Panc1 (cell line): ENCODE measurements at regions not wholly inside any gene's neighbourhood (a gene's known extent, or its start where the extent isn't known, plus 50 kb on each side); places are given as distances from the start of the nearest gene placed in this dataset.

ENCODE experiments used
- ATAC-seq: fragments of 200-7000 bp; cut with Tn5 transposase; 2 replicates; pipeline ENCODE4 v1.9.1; 2020; ENCODE audit warnings: mild to moderate bottlenecking, moderate library complexity
- BruUV-seq: library from RNA; stranded (reverse); fragments of 400-500 nt; replicated peaks from 2 replicates; lab custom pipeline; 2021; lab: Mats Ljungman, UMichigan
- CTCF ChIA-PET: fragments of 300-600 bp; sonication (Branson Sonifier 250); formaldehyde crosslinking; loops from one replicate; lab custom pipeline; 2022; ENCODE audit warnings: antibody characterized with exemption; lab: Charles Lee
- POLR2A ChIA-PET: fragments of 300-600 bp; sonication (Branson Sonifier 250); formaldehyde crosslinking; loops from one replicate; lab custom pipeline; 2022; ENCODE audit warnings: antibody characterized with exemption; lab: Charles Lee
- DNase-seq: peaks from one replicate; pipeline ENCODE4 v3.0.0-alpha.2; 2010; ENCODE audit warnings: low read depth, low spot score
- H3K27ac ChIP-seq: 2 replicates; pipeline ENCODE4 v1.5.1; 2011; ENCODE audit warnings: mild to moderate bottlenecking, low read length, inconsistent platforms
- H3K27me3 ChIP-seq: fragments of 200-500 bp; sonication (Bioruptor generic); 2 replicates; pipeline ENCODE4 v1.6.0; 2014; ENCODE audit warnings: low read length, inconsistent platforms; ENCODE audit not compliant: control insufficient read depth, insufficient read depth
- H3K36me3 ChIP-seq: fragments of 200-500 bp; sonication (Bioruptor generic); 2 replicates; pipeline ENCODE4 v1.5.1; 2014; ENCODE audit warnings: inconsistent platforms, mild to moderate bottlenecking, low read length, moderate library complexity; ENCODE audit not compliant: control insufficient read depth, insufficient read depth
- H3K4me1 ChIP-seq: 2 replicates; pipeline ENCODE4 v1.5.1; 2011; ENCODE audit warnings: inconsistent platforms, mild to moderate bottlenecking, low read length, moderate library complexity; ENCODE audit not compliant: control insufficient read depth, insufficient read depth
- H3K4me3 ChIP-seq, 2 experiments: 2 replicates each; pipeline ENCODE4 v1.5.1; 2011 to 2012; ENCODE audit warnings: low read depth in 2 of 2, low read length in 2 of 2, mild to moderate bottlenecking in 2 of 2, inconsistent platforms in 1 of 2, moderate library complexity in 1 of 2
- H3K9me3 ChIP-seq: fragments of 200-500 bp; sonication (Bioruptor generic); 2 replicates; pipeline ENCODE4 v1.5.1; 2014; ENCODE audit warnings: low read depth, mild to moderate bottlenecking, inconsistent platforms, low read length, moderate library complexity; ENCODE audit not compliant: control insufficient read depth, insufficient read depth
- POLR2AphosphoS5 ChIP-seq: IDR thresholded peaks from 2 replicates; pipeline ENCODE4 v1.6.1; 2012; ENCODE audit warnings: mild to moderate bottlenecking, low read depth, low read length, moderate library complexity
- SIN3A ChIP-seq: IDR thresholded peaks from 2 replicates; pipeline ENCODE4 v1.6.1; 2012; ENCODE audit warnings: low read depth, mild to moderate bottlenecking, low read length, moderate library complexity, borderline replicate concordance; ENCODE audit not compliant: insufficient read depth
- TCF7L2 ChIP-seq: IDR thresholded peaks from 2 replicates; pipeline ENCODE4 v1.6.1; 2011; ENCODE audit warnings: mild to moderate bottlenecking, low read depth, low read length, inconsistent platforms
- in situ Hi-C: cut with HindIII; loops from 2 replicates; pipeline ENCODE4 v1.10.0; 2016; ENCODE audit warnings: low sequenced_read_pairs, low pct_unique_long_range_greater_than_20kb
- intact Hi-C: fragments of 100-400 bp; cut with micrococcal nuclease; formaldehyde crosslinking; loops from one replicate; pipeline ENCODE4 v1.10.0; 2022; ENCODE audit not compliant: unreplicated experiment
- TF ChIP-seq, protein P1 (sequence below), 2 experiments: IDR thresholded peaks; 2 replicates each; pipeline ENCODE4 v1.6.1; 2011 to 2012; ENCODE audit warnings: low read depth in 2 of 2, control low read depth in 1 of 2, low read length in 1 of 2, mild to moderate bottlenecking in 1 of 2, moderate library complexity in 1 of 2; ENCODE audit not compliant: insufficient read depth in 1 of 2
- TF ChIP-seq, protein P2 (sequence below): fragments of 450-650 bp; IDR thresholded peaks from 2 replicates; pipeline ENCODE4 v1.5.1; 2017; ENCODE audit warnings: mild to moderate bottlenecking

DNA sequence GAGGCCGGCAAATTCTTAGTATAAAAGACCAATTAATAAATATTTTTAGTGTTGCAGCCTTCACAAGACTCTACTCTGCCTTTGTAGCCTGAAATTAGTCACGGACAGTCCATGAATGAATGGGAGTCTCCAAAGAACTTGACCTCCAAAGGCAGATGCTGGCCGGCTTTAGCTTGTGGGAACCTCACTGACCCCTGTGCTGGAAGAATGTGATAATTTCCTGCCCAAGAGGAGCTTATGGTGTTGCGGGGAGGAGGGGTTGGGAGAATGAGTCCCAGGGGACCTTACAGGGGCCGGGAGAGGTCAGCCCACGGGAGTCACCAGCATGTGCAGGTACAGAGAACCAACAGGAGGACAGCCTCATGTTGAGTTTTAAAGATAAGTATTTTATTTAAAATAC lies 143.1 kb downstream of the IRX2 start:
- Histone ChIP-seq H3K4me3 (no peak overlapping the region), H3K4me1 (no peaks in the 10 kb centered on the region), H3K27ac (no peak overlapping the region), H3K36me3 (no peaks in the 10 kb centered on the region), H3K27me3 (no peaks in the 10 kb centered on the region; the same call in 1 of the 2 replicates), H3K9me3 (no peaks in the 10 kb centered on the region)
- POLR2A ChIA-PET: no interaction called here
- CTCF ChIA-PET: no interaction called here
- intact Hi-C loops (no loop called here), in situ Hi-C loops (no loop called here)
- TF ChIP-seq TCF7L2 (no peak), SIN3A (no peak), POLR2AphosphoS5 (no peak)
- TF ChIP-seq, protein P1, sequence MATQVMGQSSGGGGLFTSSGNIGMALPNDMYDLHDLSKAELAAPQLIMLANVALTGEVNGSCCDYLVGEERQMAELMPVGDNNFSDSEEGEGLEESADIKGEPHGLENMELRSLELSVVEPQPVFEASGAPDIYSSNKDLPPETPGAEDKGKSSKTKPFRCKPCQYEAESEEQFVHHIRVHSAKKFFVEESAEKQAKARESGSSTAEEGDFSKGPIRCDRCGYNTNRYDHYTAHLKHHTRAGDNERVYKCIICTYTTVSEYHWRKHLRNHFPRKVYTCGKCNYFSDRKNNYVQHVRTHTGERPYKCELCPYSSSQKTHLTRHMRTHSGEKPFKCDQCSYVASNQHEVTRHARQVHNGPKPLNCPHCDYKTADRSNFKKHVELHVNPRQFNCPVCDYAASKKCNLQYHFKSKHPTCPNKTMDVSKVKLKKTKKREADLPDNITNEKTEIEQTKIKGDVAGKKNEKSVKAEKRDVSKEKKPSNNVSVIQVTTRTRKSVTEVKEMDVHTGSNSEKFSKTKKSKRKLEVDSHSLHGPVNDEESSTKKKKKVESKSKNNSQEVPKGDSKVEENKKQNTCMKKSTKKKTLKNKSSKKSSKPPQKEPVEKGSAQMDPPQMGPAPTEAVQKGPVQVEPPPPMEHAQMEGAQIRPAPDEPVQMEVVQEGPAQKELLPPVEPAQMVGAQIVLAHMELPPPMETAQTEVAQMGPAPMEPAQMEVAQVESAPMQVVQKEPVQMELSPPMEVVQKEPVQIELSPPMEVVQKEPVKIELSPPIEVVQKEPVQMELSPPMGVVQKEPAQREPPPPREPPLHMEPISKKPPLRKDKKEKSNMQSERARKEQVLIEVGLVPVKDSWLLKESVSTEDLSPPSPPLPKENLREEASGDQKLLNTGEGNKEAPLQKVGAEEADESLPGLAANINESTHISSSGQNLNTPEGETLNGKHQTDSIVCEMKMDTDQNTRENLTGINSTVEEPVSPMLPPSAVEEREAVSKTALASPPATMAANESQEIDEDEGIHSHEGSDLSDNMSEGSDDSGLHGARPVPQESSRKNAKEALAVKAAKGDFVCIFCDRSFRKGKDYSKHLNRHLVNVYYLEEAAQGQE (IDR thresholded peaks at IDR 0.05; ENCODE audit: insufficient read depth in 1 of 2, low read depth in 2 of 2, low read length in 1 of 2): no peak
- BruUV-seq: no TSS peak
- ATAC-seq: no peak
- DNase-seq: no peak

DNA sequence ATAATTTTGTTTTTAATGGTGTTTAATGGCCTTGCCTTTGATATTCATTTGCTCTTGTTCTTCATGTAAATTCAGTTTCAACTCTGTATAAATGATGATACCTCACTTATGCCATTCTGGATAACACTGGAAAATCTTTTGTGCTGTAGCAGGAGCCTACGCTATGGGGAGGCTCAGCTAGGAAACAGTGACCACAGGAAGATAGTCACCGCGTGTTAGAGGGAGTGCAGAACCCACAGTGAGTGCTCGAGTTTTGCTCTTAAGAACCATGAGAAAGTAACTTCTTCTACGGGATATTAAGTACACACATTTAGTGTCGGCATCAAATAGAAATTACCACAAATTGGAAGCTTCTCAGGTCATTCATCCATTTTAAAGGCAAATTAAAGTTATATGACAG lies 143.9 kb downstream of the IRX2 start:
- no peak for DNase-seq
- ATAC-seq: no peak
- no peaks in the 10 kb centered on the region for H3K9me3 ChIP-seq
- H3K36me3 ChIP-seq: no peaks in the 10 kb centered on the region
- BruUV-seq: no TSS peak
- H3K27me3 ChIP-seq: no peaks in the 10 kb centered on the region; the same call in 1 of the 2 replicates
- ChIA-PET POLR2A (no interaction called here), CTCF (no interaction called here)
- no peaks in the 10 kb centered on the region for H3K4me1 ChIP-seq
- in situ Hi-C loops: no loop called here
- no peak for TF ChIP-seq TCF7L2
- TF ChIP-seq SIN3A: no peak
- TF ChIP-seq, protein P1 (IDR thresholded peaks at IDR 0.05; ENCODE audit: insufficient read depth in 1 of 2, low read depth in 2 of 2, low read length in 1 of 2): no peak
- TF ChIP-seq, protein P2, sequence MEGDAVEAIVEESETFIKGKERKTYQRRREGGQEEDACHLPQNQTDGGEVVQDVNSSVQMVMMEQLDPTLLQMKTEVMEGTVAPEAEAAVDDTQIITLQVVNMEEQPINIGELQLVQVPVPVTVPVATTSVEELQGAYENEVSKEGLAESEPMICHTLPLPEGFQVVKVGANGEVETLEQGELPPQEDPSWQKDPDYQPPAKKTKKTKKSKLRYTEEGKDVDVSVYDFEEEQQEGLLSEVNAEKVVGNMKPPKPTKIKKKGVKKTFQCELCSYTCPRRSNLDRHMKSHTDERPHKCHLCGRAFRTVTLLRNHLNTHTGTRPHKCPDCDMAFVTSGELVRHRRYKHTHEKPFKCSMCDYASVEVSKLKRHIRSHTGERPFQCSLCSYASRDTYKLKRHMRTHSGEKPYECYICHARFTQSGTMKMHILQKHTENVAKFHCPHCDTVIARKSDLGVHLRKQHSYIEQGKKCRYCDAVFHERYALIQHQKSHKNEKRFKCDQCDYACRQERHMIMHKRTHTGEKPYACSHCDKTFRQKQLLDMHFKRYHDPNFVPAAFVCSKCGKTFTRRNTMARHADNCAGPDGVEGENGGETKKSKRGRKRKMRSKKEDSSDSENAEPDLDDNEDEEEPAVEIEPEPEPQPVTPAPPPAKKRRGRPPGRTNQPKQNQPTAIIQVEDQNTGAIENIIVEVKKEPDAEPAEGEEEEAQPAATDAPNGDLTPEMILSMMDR: no peak
- TF ChIP-seq POLR2AphosphoS5: no peak
- intact Hi-C loops: no loop called here
- no peak overlapping the region for H3K27ac ChIP-seq
- no peak overlapping the region for H3K4me3 ChIP-seq
